ENCODE measurements at regions not wholly inside any gene's neighbourhood (a gene's known extent, or its start where the extent isn't known, plus 50 kb on each side); places are given as distances from the start of the nearest gene placed in this dataset.

DNA sequence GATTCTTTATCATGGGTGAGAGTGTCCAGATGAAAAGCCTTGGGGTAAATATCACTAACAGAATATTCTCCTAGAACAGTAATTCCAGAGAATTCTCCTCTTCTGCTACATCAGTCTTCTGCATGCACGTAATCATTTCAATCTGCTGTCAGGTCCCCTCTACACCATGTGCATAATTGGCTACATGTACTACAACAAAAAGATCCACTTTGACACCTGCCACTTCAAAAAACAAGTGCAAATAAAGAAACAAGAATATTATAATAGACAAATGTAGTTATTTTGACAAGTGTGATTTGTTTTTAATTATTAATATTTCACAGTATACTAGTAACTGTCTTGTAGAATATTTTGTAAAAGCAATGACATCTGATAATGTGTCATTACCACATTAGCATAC, 154.2 kb downstream of the SAMD5 start:
- no peak overlapping the region for H3K4me3 ChIP-seq (replicated peaks in 1 of 2; ENCODE audit: low read depth in 1 of 2, low read length in 2 of 2)
- H3K9me2 ChIP-seq (ENCODE audit: insufficient read depth) = no peaks in the 10 kb centered on the region
- no peaks in the 10 kb centered on the region for H3K4me1 ChIP-seq (ENCODE audit: control insufficient read depth in 1 of 2, insufficient read depth in 2 of 2, low read length in 2 of 2)
- BruUV-seq (replicated peaks) = no TSS peak
- no peak for TF ChIP-seq EGR1 (IDR thresholded peaks at IDR 0.05; ENCODE audit: low read depth)
- TF ChIP-seq, protein P1, sequence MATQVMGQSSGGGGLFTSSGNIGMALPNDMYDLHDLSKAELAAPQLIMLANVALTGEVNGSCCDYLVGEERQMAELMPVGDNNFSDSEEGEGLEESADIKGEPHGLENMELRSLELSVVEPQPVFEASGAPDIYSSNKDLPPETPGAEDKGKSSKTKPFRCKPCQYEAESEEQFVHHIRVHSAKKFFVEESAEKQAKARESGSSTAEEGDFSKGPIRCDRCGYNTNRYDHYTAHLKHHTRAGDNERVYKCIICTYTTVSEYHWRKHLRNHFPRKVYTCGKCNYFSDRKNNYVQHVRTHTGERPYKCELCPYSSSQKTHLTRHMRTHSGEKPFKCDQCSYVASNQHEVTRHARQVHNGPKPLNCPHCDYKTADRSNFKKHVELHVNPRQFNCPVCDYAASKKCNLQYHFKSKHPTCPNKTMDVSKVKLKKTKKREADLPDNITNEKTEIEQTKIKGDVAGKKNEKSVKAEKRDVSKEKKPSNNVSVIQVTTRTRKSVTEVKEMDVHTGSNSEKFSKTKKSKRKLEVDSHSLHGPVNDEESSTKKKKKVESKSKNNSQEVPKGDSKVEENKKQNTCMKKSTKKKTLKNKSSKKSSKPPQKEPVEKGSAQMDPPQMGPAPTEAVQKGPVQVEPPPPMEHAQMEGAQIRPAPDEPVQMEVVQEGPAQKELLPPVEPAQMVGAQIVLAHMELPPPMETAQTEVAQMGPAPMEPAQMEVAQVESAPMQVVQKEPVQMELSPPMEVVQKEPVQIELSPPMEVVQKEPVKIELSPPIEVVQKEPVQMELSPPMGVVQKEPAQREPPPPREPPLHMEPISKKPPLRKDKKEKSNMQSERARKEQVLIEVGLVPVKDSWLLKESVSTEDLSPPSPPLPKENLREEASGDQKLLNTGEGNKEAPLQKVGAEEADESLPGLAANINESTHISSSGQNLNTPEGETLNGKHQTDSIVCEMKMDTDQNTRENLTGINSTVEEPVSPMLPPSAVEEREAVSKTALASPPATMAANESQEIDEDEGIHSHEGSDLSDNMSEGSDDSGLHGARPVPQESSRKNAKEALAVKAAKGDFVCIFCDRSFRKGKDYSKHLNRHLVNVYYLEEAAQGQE (IDR thresholded peaks at IDR 0.05; ENCODE audit: low read depth) = no peak
- TF ChIP-seq POLR2AphosphoS5 (IDR thresholded peaks at IDR 0.05; ENCODE audit: low read depth, low read length) = no peak
- no peak for TF ChIP-seq ELF1 (IDR thresholded peaks at IDR 0.05; ENCODE audit: borderline replicate concordance, low read depth)
- no peak for TF ChIP-seq EZH2phosphoT487 (IDR thresholded peaks at IDR 0.05; ENCODE audit: borderline replicate concordance)
- no peak for TF ChIP-seq ZBTB33 (IDR thresholded peaks at IDR 0.05; ENCODE audit: extremely low read depth, insufficient replicate concordance, low read length)
- no peak for TF ChIP-seq CTCF (IDR thresholded peaks at IDR 0.05 in 2 of 3, conservative IDR thresholded peaks at IDR 0.05 in 1 of 3; ENCODE audit: borderline replicate concordance in 1 of 3, insufficient read depth in 1 of 3, low read depth in 2 of 3, low read length in 2 of 3)
- TF ChIP-seq FOSL1 (IDR thresholded peaks at IDR 0.05; ENCODE audit: low read depth) = no peak
- TF ChIP-seq, protein P2, sequence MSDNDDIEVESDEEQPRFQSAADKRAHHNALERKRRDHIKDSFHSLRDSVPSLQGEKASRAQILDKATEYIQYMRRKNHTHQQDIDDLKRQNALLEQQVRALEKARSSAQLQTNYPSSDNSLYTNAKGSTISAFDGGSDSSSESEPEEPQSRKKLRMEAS (IDR thresholded peaks at IDR 0.05) = no peak
- no peak for TF ChIP-seq RAD21 (IDR thresholded peaks at IDR 0.05; ENCODE audit: low read depth)
- intact Hi-C loops (cut with micrococcal nuclease) = no loop called here
- no peak overlapping the region for H3K27ac ChIP-seq (ENCODE audit: low read depth, low read length)
- H3K9me3 ChIP-seq (ENCODE audit: control insufficient read depth in 1 of 2, insufficient read depth in 1 of 2, low read depth in 1 of 2, low read length in 2 of 2) = no peaks in the 10 kb centered on the region
- ATAC-seq = no peak
- H3K36me3 ChIP-seq (ENCODE audit: control insufficient read depth in 1 of 2, insufficient read depth in 2 of 2, low read length in 2 of 2) = no peaks in the 10 kb centered on the region
- no peak overlapping the region for H3K4me2 ChIP-seq (ENCODE audit: low read length)
- ChIA-PET RAD21 (ENCODE audit: low non-redundant PET in 1 of 2, low total read pairs in 2 of 2, uncharacterized antibody in 2 of 2, unreplicated experiment in 2 of 2) (no interaction called here), POLR2A (no interaction called here), CTCF (no interaction called here)
- H3K9ac ChIP-seq (ENCODE audit: low read length) = no peak overlapping the region
- no peak for DNase-seq (ENCODE audit: low read depth, low spot score)
- no peaks in the 10 kb centered on the region for H4K20me1 ChIP-seq (ENCODE audit: insufficient read depth)
- H3K27me3 ChIP-seq (ENCODE audit: insufficient read depth, low read length) = no peaks in the 10 kb centered on the region
- H3K79me2 ChIP-seq (ENCODE audit: insufficient read depth, low read length) = no peaks in the 10 kb centered on the region
- H2AFZ ChIP-seq (ENCODE audit: low read depth, low read length, poor library complexity, severe bottlenecking) = no peak overlapping the region
